Erythroblast (primary cell): ENCODE measurements at regions not wholly inside any gene's neighbourhood (a gene's known extent, or its start where the extent isn't known, plus 50 kb on each side); places are given as distances from the start of the nearest gene placed in this dataset.
"Not testable (repeated sequence)": the region's sequence is repeated elsewhere in the genome, so short reads cannot be mapped to it uniquely, and the experiment has no call there.

ENCODE experiments used
- GATA1 ChIP-seq: IDR thresholded peaks from 2 replicates; pipeline ENCODE4 v1.6.1; 2011; ENCODE audit warnings: low read depth, mild to moderate bottlenecking, control low read depth, low read length, moderate library complexity
- POLR2A ChIP-seq: IDR thresholded peaks from 2 replicates; pipeline ENCODE4 v1.6.1; 2011; ENCODE audit warnings: mild to moderate bottlenecking, low read length

DNA sequence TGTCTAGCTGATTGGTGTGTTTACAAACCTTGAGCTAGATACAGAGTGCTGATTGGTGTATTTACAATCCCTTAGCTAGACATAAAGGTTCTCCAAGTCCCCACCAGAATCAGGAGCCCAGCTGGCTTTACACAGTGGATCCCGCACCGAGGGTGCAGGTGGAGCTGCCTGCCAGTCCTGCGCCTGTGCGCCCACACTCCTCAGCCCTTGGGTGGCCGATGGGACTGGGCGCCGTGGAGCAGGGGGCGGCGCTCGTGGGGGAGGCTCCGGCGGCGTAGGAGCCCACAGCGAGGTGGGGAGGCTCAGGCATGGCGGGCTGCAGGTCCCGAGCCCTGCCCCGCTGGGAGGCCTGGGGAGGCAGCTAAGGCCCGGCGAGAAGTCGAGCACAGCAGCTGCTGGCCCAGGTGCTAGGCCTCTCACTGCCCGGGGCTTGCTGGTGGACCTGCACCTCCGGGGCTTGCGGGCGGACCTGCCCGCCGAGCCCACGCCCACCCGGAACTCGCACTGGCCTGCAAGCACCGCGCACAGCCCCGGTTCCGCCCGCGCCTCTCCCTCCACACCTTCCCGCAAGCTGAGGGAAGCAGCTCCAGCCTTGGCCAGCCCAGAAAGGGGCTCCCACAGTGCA lies 51.0 kb upstream of the CDYL start:
- TF ChIP-seq POLR2A, GATA1: not testable (repeated sequence)
